ENCODE measurements at regions not wholly inside any gene's neighbourhood (a gene's known extent, or its start where the extent isn't known, plus 50 kb on each side); places are given as distances from the start of the nearest gene placed in this dataset.
A peak's percentile ranks its signal among the peaks of the same experiment; 100 is the strongest.
"Not testable (repeated sequence)": the region's sequence is repeated elsewhere in the genome, so short reads cannot be mapped to it uniquely, and the experiment has no call there.

DNA sequence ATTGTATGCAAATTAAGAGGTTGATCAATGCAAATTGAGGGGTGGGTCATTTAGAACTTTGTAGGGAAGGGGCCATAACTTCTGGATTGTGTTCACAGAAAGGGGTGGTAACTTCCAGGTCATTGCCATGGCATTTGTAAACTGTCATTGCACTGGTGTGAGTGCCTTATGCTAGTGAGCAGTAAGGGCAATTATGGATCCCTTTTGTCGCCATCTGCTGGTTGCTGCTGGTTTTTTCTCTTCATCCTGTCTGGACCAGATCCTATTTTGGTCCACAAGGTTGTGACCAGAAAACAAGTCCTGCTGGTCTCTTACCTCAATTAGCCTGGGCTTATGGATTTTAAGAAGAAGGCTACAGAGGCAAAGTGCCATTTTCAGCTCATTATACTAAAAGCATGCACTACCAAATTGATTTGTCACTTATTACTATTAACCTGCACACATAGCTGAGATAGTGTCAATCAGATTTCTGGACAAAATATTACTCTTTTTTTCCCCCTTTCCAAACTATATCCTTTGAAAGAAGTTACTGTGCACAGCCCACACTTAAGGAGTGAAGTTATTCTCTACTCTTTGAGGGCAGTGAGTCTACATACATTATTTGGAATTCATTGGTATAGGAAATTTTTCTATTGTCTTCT, 196.2 kb downstream of the ZC3H11B start:
- no peak for DNase-seq
- intact Hi-C loops (cut with DNase I) = no loop called here
- H3K4me3 ChIP-seq = no peak overlapping the region
- peak; percentile 85 for ATAC-seq
- H3K27ac ChIP-seq = no peak overlapping the region
- H3K9me3 ChIP-seq = no peaks in the 10 kb centered on the region
- TF ChIP-seq, protein P1, sequence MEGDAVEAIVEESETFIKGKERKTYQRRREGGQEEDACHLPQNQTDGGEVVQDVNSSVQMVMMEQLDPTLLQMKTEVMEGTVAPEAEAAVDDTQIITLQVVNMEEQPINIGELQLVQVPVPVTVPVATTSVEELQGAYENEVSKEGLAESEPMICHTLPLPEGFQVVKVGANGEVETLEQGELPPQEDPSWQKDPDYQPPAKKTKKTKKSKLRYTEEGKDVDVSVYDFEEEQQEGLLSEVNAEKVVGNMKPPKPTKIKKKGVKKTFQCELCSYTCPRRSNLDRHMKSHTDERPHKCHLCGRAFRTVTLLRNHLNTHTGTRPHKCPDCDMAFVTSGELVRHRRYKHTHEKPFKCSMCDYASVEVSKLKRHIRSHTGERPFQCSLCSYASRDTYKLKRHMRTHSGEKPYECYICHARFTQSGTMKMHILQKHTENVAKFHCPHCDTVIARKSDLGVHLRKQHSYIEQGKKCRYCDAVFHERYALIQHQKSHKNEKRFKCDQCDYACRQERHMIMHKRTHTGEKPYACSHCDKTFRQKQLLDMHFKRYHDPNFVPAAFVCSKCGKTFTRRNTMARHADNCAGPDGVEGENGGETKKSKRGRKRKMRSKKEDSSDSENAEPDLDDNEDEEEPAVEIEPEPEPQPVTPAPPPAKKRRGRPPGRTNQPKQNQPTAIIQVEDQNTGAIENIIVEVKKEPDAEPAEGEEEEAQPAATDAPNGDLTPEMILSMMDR (IDR thresholded peaks at IDR 0.05) = peak; percentile 67
- H3K4me1 ChIP-seq = no peaks in the 10 kb centered on the region
- no peaks in the 10 kb centered on the region for H3K36me3 ChIP-seq
- no peaks in the 10 kb centered on the region for H3K27me3 ChIP-seq

- intact Hi-C loops (cut with DNase I) = no loop called here
- H3K4me1 ChIP-seq = no peaks in the 10 kb centered on the region
- H3K9me3 ChIP-seq = no peaks in the 10 kb centered on the region
- DNase-seq (no peak), ATAC-seq (no peak)
- no peaks in the 10 kb centered on the region for H3K36me3 ChIP-seq
- TF ChIP-seq, protein P1 (IDR thresholded peaks at IDR 0.05) = no peak
- H3K4me3 ChIP-seq = no peak overlapping the region
- H3K27ac ChIP-seq = no peak overlapping the region
- H3K27me3 ChIP-seq = no peaks in the 10 kb centered on the region
Observed at GRCh38 chr1:219415915-219416314, 197.0 kb downstream of the ZC3H11B start.

GRCh38 chr1:219415433-219415832, 197.5 kb downstream of the ZC3H11B start:
- H3K9me3 ChIP-seq = no peaks in the 10 kb centered on the region
- intact Hi-C loops (cut with DNase I) = no loop called here
- no peak overlapping the region for H3K4me3 ChIP-seq
- no peaks in the 10 kb centered on the region for H3K27me3 ChIP-seq
- no peaks in the 10 kb centered on the region for H3K36me3 ChIP-seq
- TF ChIP-seq, protein P1 (IDR thresholded peaks at IDR 0.05) = no peak
- ATAC-seq = no peak
- no peak overlapping the region for H3K27ac ChIP-seq
- DNase-seq = no peak
- no peaks in the 10 kb centered on the region for H3K4me1 ChIP-seq

DNA sequence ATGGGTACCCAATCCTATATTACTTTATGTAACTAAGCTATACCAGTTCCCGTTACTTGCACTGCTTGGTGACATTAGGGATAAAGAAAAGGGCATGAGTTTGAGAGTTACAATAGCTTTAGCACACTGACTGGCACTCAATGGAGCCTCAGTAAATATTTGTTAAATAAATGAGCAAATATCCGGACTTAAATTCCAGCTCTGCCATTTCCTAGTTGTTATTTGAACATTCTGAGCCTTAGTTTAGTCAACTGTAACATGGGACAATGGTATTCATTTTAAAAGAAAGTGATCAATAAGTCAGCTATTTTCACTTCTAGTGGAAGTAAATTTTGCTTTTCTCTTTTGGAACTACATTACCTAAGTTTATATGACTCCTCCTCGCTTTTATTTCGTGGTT, 198.7 kb downstream of the ZC3H11B start:
- Histone ChIP-seq H3K9me3 (no peaks in the 10 kb centered on the region), H3K27me3 (no peaks in the 10 kb centered on the region), H3K36me3 (no peaks in the 10 kb centered on the region), H3K4me1 (no peaks in the 10 kb centered on the region), H3K4me3 (no peak overlapping the region), H3K27ac (no peak overlapping the region)
- DNase-seq = no peak
- TF ChIP-seq, protein P1 (IDR thresholded peaks at IDR 0.05) = no peak
- ATAC-seq = no peak
- intact Hi-C loops (cut with DNase I) = no loop called here

- Histone ChIP-seq H3K27ac (no peak overlapping the region), H3K4me1 (no peaks in the 10 kb centered on the region), H3K36me3 (no peaks in the 10 kb centered on the region), H3K27me3 (no peaks in the 10 kb centered on the region), H3K9me3 (no peaks in the 10 kb centered on the region), H3K4me3 (no peak overlapping the region)
- intact Hi-C loops (cut with DNase I) = no loop called here
- TF ChIP-seq, protein P1 (IDR thresholded peaks at IDR 0.05) = no peak
- DNase-seq = no peak
- ATAC-seq = no peak
Observed at GRCh38 chr1:219413536-219413935, 199.4 kb downstream of the ZC3H11B start.

GRCh38 chr1:219412772-219413171, 200.1 kb downstream of the ZC3H11B start:
- H3K27ac ChIP-seq = no peak overlapping the region
- TF ChIP-seq, protein P1 (IDR thresholded peaks at IDR 0.05) = no peak
- ATAC-seq = no peak
- no peaks in the 10 kb centered on the region for H3K27me3 ChIP-seq
- H3K9me3 ChIP-seq = no peaks in the 10 kb centered on the region
- no peak overlapping the region for H3K4me3 ChIP-seq
- DNase-seq = no peak
- no peaks in the 10 kb centered on the region for H3K4me1 ChIP-seq
- H3K36me3 ChIP-seq = no peaks in the 10 kb centered on the region
- intact Hi-C loops (cut with DNase I) = no loop called here

GRCh38 chr1:219410721-219411120, 202.2 kb downstream of the ZC3H11B start:
- intact Hi-C loops (cut with DNase I); H3K27me3 ChIP-seq; H3K36me3 ChIP-seq; H3K9me3 ChIP-seq; H3K4me3 ChIP-seq; H3K27ac ChIP-seq; H3K4me1 ChIP-seq; DNase-seq; ATAC-seq: not testable (repeated sequence)

Measured in upper lobe of right lung (tissue), 1 donor.